ENCODE measurements at regions not wholly inside any gene's neighbourhood (a gene's known extent, or its start where the extent isn't known, plus 50 kb on each side); places are given as distances from the start of the nearest gene placed in this dataset.

- intact Hi-C loops (cut with DNase I) = no loop called here
- Histone ChIP-seq H3K36me3 (no peaks in the 10 kb centered on the region), H3K4me1 (no peaks in the 10 kb centered on the region), H3K9me3 (no peaks in the 10 kb centered on the region), H3K4me3 (no peak overlapping the region), H3K27me3 (no peaks in the 10 kb centered on the region), H3K27ac (no peak overlapping the region)
- no peak for DNase-seq (ENCODE audit: extremely low spot score in 2 of 2)
- TF ChIP-seq POLR2AphosphoS5 (IDR thresholded peaks at IDR 0.05; ENCODE audit: insufficient read depth in 1 of 2, low read depth in 1 of 2) (no peak), POLR2A (IDR thresholded peaks at IDR 0.05) (no peak)
Observed at GRCh38 chr20:12095180-12095920, 177.7 kb downstream of the BTBD3 start.

- no peak overlapping the region for H3K4me3 ChIP-seq
- H3K27me3 ChIP-seq = no peaks in the 10 kb centered on the region
- TF ChIP-seq POLR2A (IDR thresholded peaks at IDR 0.05) (no peak), POLR2AphosphoS5 (IDR thresholded peaks at IDR 0.05; ENCODE audit: insufficient read depth in 1 of 2, low read depth in 1 of 2) (no peak), CTCF (IDR thresholded peaks at IDR 0.05) (no peak)
- H3K9me3 ChIP-seq = no peaks in the 10 kb centered on the region
- DNase-seq (ENCODE audit: extremely low spot score in 2 of 2) = no peak
- H3K27ac ChIP-seq = no peak overlapping the region
- intact Hi-C loops (cut with DNase I) = no loop called here
- no peaks in the 10 kb centered on the region for H3K4me1 ChIP-seq
- H3K36me3 ChIP-seq = no peaks in the 10 kb centered on the region
Observed at GRCh38 chr20:12098421-12098820, 180.7 kb downstream of the BTBD3 start.

- TF ChIP-seq POLR2A (IDR thresholded peaks at IDR 0.05) = no peak
- no peak for TF ChIP-seq POLR2AphosphoS5 (IDR thresholded peaks at IDR 0.05; ENCODE audit: insufficient read depth in 1 of 2, low read depth in 1 of 2)
- no peak for TF ChIP-seq CTCF (IDR thresholded peaks at IDR 0.05)
- DNase-seq (ENCODE audit: extremely low spot score in 2 of 2) = no peak
- intact Hi-C loops (cut with DNase I) = no loop called here
Observed at GRCh38 chr20:12108846-12109245, 191.2 kb downstream of the BTBD3 start.

GRCh38 chr20:12110274-12110673 lies 192.6 kb downstream of the BTBD3 start:
- Histone ChIP-seq H3K4me1 (no peaks in the 10 kb centered on the region), H3K4me3 (no peak overlapping the region), H3K27ac (no peak overlapping the region), H3K27me3 (no peaks in the 10 kb centered on the region), H3K9me3 (peaks cover 4% of the 10 kb centered on the region), H3K36me3 (no peaks in the 10 kb centered on the region)
- DNase-seq (ENCODE audit: extremely low spot score in 2 of 2) = no peak
- intact Hi-C loops (cut with DNase I) = no loop called here
- TF ChIP-seq CTCF (IDR thresholded peaks at IDR 0.05) = no peak
- TF ChIP-seq POLR2A (IDR thresholded peaks at IDR 0.05) = no peak
- TF ChIP-seq POLR2AphosphoS5 (IDR thresholded peaks at IDR 0.05; ENCODE audit: insufficient read depth in 1 of 2, low read depth in 1 of 2) = no peak

More at GRCh38 chr20:12108846-12109245, 191.2 kb downstream of the BTBD3 start:
- no peaks in the 10 kb centered on the region for H3K27me3 ChIP-seq
- no peak overlapping the region for H3K4me3 ChIP-seq
- peaks cover 4% of the 10 kb centered on the region for H3K9me3 ChIP-seq
- no peaks in the 10 kb centered on the region for H3K36me3 ChIP-seq
- H3K27ac ChIP-seq = no peak overlapping the region
- no peaks in the 10 kb centered on the region for H3K4me1 ChIP-seq

- no peaks in the 10 kb centered on the region for H3K36me3 ChIP-seq
- intact Hi-C loops (cut with DNase I) = no loop called here
- no peak for DNase-seq (ENCODE audit: extremely low spot score in 2 of 2)
- no peak overlapping the region for H3K4me3 ChIP-seq
- H3K9me3 ChIP-seq = peaks cover 4% of the 10 kb centered on the region
- H3K4me1 ChIP-seq = no peaks in the 10 kb centered on the region
- H3K27me3 ChIP-seq = no peaks in the 10 kb centered on the region
- H3K27ac ChIP-seq = no peak overlapping the region
- TF ChIP-seq POLR2A (IDR thresholded peaks at IDR 0.05) = no peak
- TF ChIP-seq CTCF (IDR thresholded peaks at IDR 0.05) = no peak
- TF ChIP-seq POLR2AphosphoS5 (IDR thresholded peaks at IDR 0.05; ENCODE audit: insufficient read depth in 1 of 2, low read depth in 1 of 2) = no peak
Observed at GRCh38 chr20:12110711-12111110, 193.0 kb downstream of the BTBD3 start.

Measured in vagina (tissue), 2 donors.